ENCODE measurements at regions not wholly inside any gene's neighbourhood (a gene's known extent, or its start where the extent isn't known, plus 50 kb on each side); places are given as distances from the start of the nearest gene placed in this dataset.

- DNase-seq (ENCODE audit: low read depth in 1 of 2, low spot score in 1 of 2) = no peak
- Histone ChIP-seq H3K27ac (replicated peaks) (no peak overlapping the region), H3K27me3 (ENCODE audit: insufficient read depth, poor library complexity, severe bottlenecking) (no peaks in the 10 kb centered on the region), H3K4me3 (replicated peaks; ENCODE audit: insufficient read depth, low read length) (no peak overlapping the region)
- no peak for TF ChIP-seq CTCF (IDR thresholded peaks at IDR 0.05; ENCODE audit: insufficient read depth, low read length)
- TF ChIP-seq REST (IDR thresholded peaks at IDR 0.05; ENCODE audit: insufficient replicate concordance, low read depth) = no peak
- no peak for TF ChIP-seq POLR2AphosphoS5 (IDR thresholded peaks at IDR 0.05; ENCODE audit: low read depth)
- TF ChIP-seq SPI1 (IDR thresholded peaks at IDR 0.05; ENCODE audit: borderline replicate concordance, low read depth) = no peak
- no peak for TF ChIP-seq GABPA (IDR thresholded peaks at IDR 0.05; ENCODE audit: low read depth)
Observed at GRCh38 chr12:126337556-126338441, 1272.6 kb downstream of the AACS start.

GRCh38 chr12:126342866-126343265, 1277.6 kb downstream of the AACS start:
- H3K27ac ChIP-seq (replicated peaks) = no peak overlapping the region
- TF ChIP-seq POLR2AphosphoS5 (IDR thresholded peaks at IDR 0.05; ENCODE audit: low read depth) (no peak), CTCF (IDR thresholded peaks at IDR 0.05; ENCODE audit: insufficient read depth, low read length) (no peak), REST (IDR thresholded peaks at IDR 0.05; ENCODE audit: insufficient replicate concordance, low read depth) (no peak), SPI1 (IDR thresholded peaks at IDR 0.05; ENCODE audit: borderline replicate concordance, low read depth) (no peak), GABPA (IDR thresholded peaks at IDR 0.05; ENCODE audit: low read depth) (no peak)

GRCh38 chr12:126343321-126343720, 1278.1 kb downstream of the AACS start:
- no peak overlapping the region for H3K27ac ChIP-seq (replicated peaks)

More at GRCh38 chr12:126342866-126343265, 1277.6 kb downstream of the AACS start:
- DNase-seq (ENCODE audit: low read depth in 1 of 2, low spot score in 1 of 2) = no peak
- no peak overlapping the region for H3K4me3 ChIP-seq (replicated peaks; ENCODE audit: insufficient read depth, low read length)
- no peaks in the 10 kb centered on the region for H3K27me3 ChIP-seq (ENCODE audit: insufficient read depth, poor library complexity, severe bottlenecking)

More at GRCh38 chr12:126343321-126343720, 1278.1 kb downstream of the AACS start:
- Histone ChIP-seq H3K27me3 (ENCODE audit: insufficient read depth, poor library complexity, severe bottlenecking) (no peaks in the 10 kb centered on the region), H3K4me3 (replicated peaks; ENCODE audit: insufficient read depth, low read length) (no peak overlapping the region)
- TF ChIP-seq CTCF (IDR thresholded peaks at IDR 0.05; ENCODE audit: insufficient read depth, low read length) (no peak), REST (IDR thresholded peaks at IDR 0.05; ENCODE audit: insufficient replicate concordance, low read depth) (no peak), GABPA (IDR thresholded peaks at IDR 0.05; ENCODE audit: low read depth) (no peak), POLR2AphosphoS5 (IDR thresholded peaks at IDR 0.05; ENCODE audit: low read depth) (no peak)
- DNase-seq (ENCODE audit: low read depth in 1 of 2, low spot score in 1 of 2) = no peak

All from HL-60 (cell line).